ENCODE measurements at regions not wholly inside any gene's neighbourhood (a gene's known extent, or its start where the extent isn't known, plus 50 kb on each side); places are given as distances from the start of the nearest gene placed in this dataset.

GRCh38 chr2:66772618-66773017 lies 337.7 kb downstream of the MEIS1 start:
- Histone ChIP-seq H3K27ac (no peak overlapping the region), H3K4me3 (no peak overlapping the region), H3K4me1 (no peaks in the 10 kb centered on the region), H3K27me3 (no peaks in the 10 kb centered on the region), H3K9me3 (no peaks in the 10 kb centered on the region), H3K36me3 (no peaks in the 10 kb centered on the region)
- DNase-seq, result no peak
- in situ Hi-C loops (cut with MboI; ENCODE audit: low sequenced_read_pairs in 4 of 4) (no loop called here), intact Hi-C loops (cut with DNase I; ENCODE audit: low total_unique reads) (no loop called here)
- no peak for ATAC-seq
- no peak for TF ChIP-seq POLR2A (IDR thresholded peaks at IDR 0.05)
- no peak for TF ChIP-seq CTCF (IDR thresholded peaks at IDR 0.05 in 4 of 5, conservative IDR thresholded peaks at IDR 0.05 in 1 of 5)

GRCh38 chr2:66775730-66776422 lies 341.0 kb downstream of the MEIS1 start:
- H3K27ac ChIP-seq, result no peak overlapping the region
- no peak overlapping the region for H3K4me3 ChIP-seq
- no peaks in the 10 kb centered on the region for H3K27me3 ChIP-seq
- ATAC-seq (no peak), DNase-seq (no peak)
- TF ChIP-seq POLR2A (IDR thresholded peaks at IDR 0.05) (no peak), CTCF (IDR thresholded peaks at IDR 0.05 in 4 of 5, conservative IDR thresholded peaks at IDR 0.05 in 1 of 5) (no peak)
- H3K9me3 ChIP-seq, result no peaks in the 10 kb centered on the region
- H3K36me3 ChIP-seq, result no peaks in the 10 kb centered on the region
- no peaks in the 10 kb centered on the region for H3K4me1 ChIP-seq
- intact Hi-C loops (cut with DNase I; ENCODE audit: low total_unique reads), result no loop called here
- in situ Hi-C loops (cut with MboI; ENCODE audit: low sequenced_read_pairs in 4 of 4), result no loop called here

- ATAC-seq, result no peak
- intact Hi-C loops (cut with DNase I; ENCODE audit: low total_unique reads), result no loop called here
Observed at GRCh38 chr2:66781804-66782203, 346.9 kb downstream of the MEIS1 start.

GRCh38 chr2:66782780-66783361 lies 347.9 kb downstream of the MEIS1 start:
- H3K4me3 ChIP-seq, result no peak overlapping the region
- H3K36me3 ChIP-seq, result no peaks in the 10 kb centered on the region
- no peaks in the 10 kb centered on the region for H3K4me1 ChIP-seq
- H3K27ac ChIP-seq, result no peak overlapping the region
- no peaks in the 10 kb centered on the region for H3K27me3 ChIP-seq
- no peaks in the 10 kb centered on the region for H3K9me3 ChIP-seq
- DNase-seq, result no peak
- intact Hi-C loops (cut with DNase I; ENCODE audit: low total_unique reads) (no loop called here), in situ Hi-C loops (cut with MboI; ENCODE audit: low sequenced_read_pairs in 4 of 4) (no loop called here)
- TF ChIP-seq POLR2A (IDR thresholded peaks at IDR 0.05) (no peak), CTCF (IDR thresholded peaks at IDR 0.05 in 4 of 5, conservative IDR thresholded peaks at IDR 0.05 in 1 of 5) (no peak)
- ATAC-seq, result no peak

More at GRCh38 chr2:66781804-66782203, 346.9 kb downstream of the MEIS1 start:
- Histone ChIP-seq H3K27me3 (no peaks in the 10 kb centered on the region), H3K9me3 (no peaks in the 10 kb centered on the region), H3K36me3 (no peaks in the 10 kb centered on the region), H3K27ac (no peak overlapping the region), H3K4me1 (no peaks in the 10 kb centered on the region), H3K4me3 (no peak overlapping the region)
- no peak for TF ChIP-seq POLR2A (IDR thresholded peaks at IDR 0.05)
- TF ChIP-seq CTCF (IDR thresholded peaks at IDR 0.05 in 4 of 5, conservative IDR thresholded peaks at IDR 0.05 in 1 of 5), result no peak
- DNase-seq, result no peak
- in situ Hi-C loops (cut with MboI; ENCODE audit: low sequenced_read_pairs in 4 of 4), result no loop called here
